Esophagus muscularis mucosa (tissue), 4 donors: ENCODE measurements at regions not wholly inside any gene's neighbourhood (a gene's known extent, or its start where the extent isn't known, plus 50 kb on each side); places are given as distances from the start of the nearest gene placed in this dataset.
A peak's percentile ranks its signal among the peaks of the same experiment; 100 is the strongest.

Source experiments
- DNase-seq: peaks from one replicate; pipeline ENCODE4 v3.0.0-alpha.2; 2017; ENCODE audit errors: extremely low spot score
- H3K27ac ChIP-seq, 4 donors: fragments of 200-600 bp; sonication (generic); replicated peaks in 1 of 4; 1 replicate in 3 of 4; 2 replicates in 1 of 4; pipeline ENCODE4 v1.5.1; 2016 to 2019; ENCODE audit warnings: mild to moderate bottlenecking in 1 of 4
- H3K27me3 ChIP-seq, 4 donors: fragments of 200-600 bp; sonication (generic); one replicate each; pipeline versions ENCODE4 v1.5.1 to v1.6.0; 2016 to 2019
- H3K36me3 ChIP-seq, 4 donors: fragments of 200-600 bp; sonication (generic); one replicate each; pipeline ENCODE4 v1.5.1; 2016 to 2019
- H3K4me1 ChIP-seq, 4 donors: fragments of 200-600 bp; sonication (generic); one replicate each; pipeline ENCODE4 v1.5.1; 2016 to 2019
- H3K4me3 ChIP-seq, 4 donors: fragments of 200-600 bp; sonication (generic); 1 replicate in 2 of 4; 2 replicates in 2 of 4; pipeline ENCODE4 v1.5.1; 2016 to 2019; ENCODE audit warnings: mild to moderate bottlenecking in 4 of 4, moderate library complexity in 1 of 4
- H3K9me3 ChIP-seq, 4 donors: fragments of 200-600 bp; sonication (generic); 1 replicate in 3 of 4; 2 replicates in 1 of 4; pipeline ENCODE4 v1.5.1; 2016 to 2019
- EP300 ChIP-seq: sonication (generic); formaldehyde crosslinking; IDR thresholded peaks from one replicate; pipeline ENCODE4 v1.6.1; 2017; ENCODE audit warnings: antibody characterized with exemption
- POLR2A ChIP-seq: fragments of 450-650 bp; IDR thresholded peaks from one replicate; pipeline ENCODE4 v1.6.1; 2017; ENCODE audit warnings: antibody characterized with exemption, moderate library complexity, mild to moderate bottlenecking, low read depth
- POLR2AphosphoS5 ChIP-seq, 2 donors: sonication (generic); formaldehyde crosslinking; IDR thresholded peaks; one replicate each; pipeline ENCODE4 v1.6.1; 2017; ENCODE audit warnings: antibody characterized with exemption in 2 of 2
- WGBS: methylation state at CpG from one replicate; pipeline ENCODE4 v1.1.5; 2018; 5-methylcytosine and 5-hydroxymethylcytosine counted together
- intact Hi-C: fragments of 100-400 bp; cut with DNase I; formaldehyde crosslinking; loops from one replicate; pipeline ENCODE4 v1.15.1; 2023
- TF ChIP-seq, protein P1 (sequence below), 3 experiments: fragments of 200-600 bp in 2 of 3; fragments of 450-650 bp in 1 of 3; sonication (generic) in 2 of 3; IDR thresholded peaks; one replicate each; pipeline ENCODE4 v1.5.1; 2017 to 2019; ENCODE audit warnings: antibody characterized with exemption in 3 of 3, mild to moderate bottlenecking in 2 of 3, moderate library complexity in 1 of 3

DNA sequence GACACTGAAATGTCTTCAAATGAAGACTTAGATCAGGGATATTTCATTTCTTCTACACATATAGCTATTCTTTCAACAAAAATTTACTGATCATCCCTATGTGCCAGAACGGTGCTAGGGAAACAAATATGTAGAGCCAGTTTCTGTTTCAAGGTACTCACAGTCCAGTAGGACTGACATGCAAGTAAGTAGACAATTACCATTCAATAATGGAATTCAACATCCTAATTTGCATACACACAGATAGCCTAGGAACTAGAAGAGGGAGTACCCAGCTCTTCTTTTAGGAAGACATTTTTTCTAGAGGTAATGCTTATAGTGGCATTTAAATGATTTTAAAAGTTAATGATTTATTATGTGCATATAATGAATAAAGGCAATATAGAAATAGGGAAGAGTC is 388.8 kb downstream of the ZSWIM6 start:
- Histone ChIP-seq H3K4me3 (no peak overlapping the region), H3K9me3 (peaks cover 0 to 8% (median 0%) of the 10 kb centered on the region in 4 donors), H3K36me3 (no peaks in the 10 kb centered on the region), H3K27me3 (no peaks in the 10 kb centered on the region), H3K4me1 (no peaks in the 10 kb centered on the region), H3K27ac (no peak overlapping the region)
- 89% methylated on average over 1 of the region's 1 CpG for WGBS
- TF ChIP-seq EP300 (no peak), POLR2AphosphoS5 (IDR thresholded peaks at IDR 0.05) (no peak)
- DNase-seq, result no peak
- intact Hi-C loops, result no loop called here

DNA sequence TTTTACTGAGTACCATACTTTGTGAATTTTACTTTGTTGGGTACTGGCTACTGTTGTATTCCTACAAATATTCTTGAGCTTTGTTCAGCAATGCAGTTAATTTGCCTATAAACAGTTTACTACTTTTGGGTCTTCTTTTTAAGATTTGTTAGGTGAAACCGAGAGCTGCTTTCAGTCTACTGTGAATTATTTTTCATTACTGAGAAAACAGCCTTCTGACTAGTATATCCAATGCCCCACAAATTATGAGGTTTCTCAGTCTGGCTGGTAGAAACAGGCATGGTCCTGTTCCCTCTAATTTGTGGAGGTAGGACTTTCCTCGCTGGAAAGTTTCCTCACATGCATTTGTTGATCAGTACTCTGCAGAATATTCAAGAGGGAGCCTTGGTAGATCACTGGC is 392.0 kb downstream of the ZSWIM6 start:
- no peak overlapping the region for H3K4me3 ChIP-seq
- H3K4me1 ChIP-seq, result no peaks in the 10 kb centered on the region
- no peaks in the 10 kb centered on the region for H3K36me3 ChIP-seq
- DNase-seq, result peak; percentile 19
- H3K9me3 ChIP-seq, result peaks cover 0 to 8% (median 0%) of the 10 kb centered on the region in 4 donors
- no peaks in the 10 kb centered on the region for H3K27me3 ChIP-seq
- TF ChIP-seq POLR2AphosphoS5 (IDR thresholded peaks at IDR 0.05) (no peak), POLR2A (no peak), EP300 (no peak)
- TF ChIP-seq, protein P1, sequence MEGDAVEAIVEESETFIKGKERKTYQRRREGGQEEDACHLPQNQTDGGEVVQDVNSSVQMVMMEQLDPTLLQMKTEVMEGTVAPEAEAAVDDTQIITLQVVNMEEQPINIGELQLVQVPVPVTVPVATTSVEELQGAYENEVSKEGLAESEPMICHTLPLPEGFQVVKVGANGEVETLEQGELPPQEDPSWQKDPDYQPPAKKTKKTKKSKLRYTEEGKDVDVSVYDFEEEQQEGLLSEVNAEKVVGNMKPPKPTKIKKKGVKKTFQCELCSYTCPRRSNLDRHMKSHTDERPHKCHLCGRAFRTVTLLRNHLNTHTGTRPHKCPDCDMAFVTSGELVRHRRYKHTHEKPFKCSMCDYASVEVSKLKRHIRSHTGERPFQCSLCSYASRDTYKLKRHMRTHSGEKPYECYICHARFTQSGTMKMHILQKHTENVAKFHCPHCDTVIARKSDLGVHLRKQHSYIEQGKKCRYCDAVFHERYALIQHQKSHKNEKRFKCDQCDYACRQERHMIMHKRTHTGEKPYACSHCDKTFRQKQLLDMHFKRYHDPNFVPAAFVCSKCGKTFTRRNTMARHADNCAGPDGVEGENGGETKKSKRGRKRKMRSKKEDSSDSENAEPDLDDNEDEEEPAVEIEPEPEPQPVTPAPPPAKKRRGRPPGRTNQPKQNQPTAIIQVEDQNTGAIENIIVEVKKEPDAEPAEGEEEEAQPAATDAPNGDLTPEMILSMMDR (IDR thresholded peaks at IDR 0.05), result no peak
- intact Hi-C loops, result no loop called here
- no peak overlapping the region for H3K27ac ChIP-seq
- 70% methylated on average over 2 of the region's 2 CpGs for WGBS

DNA sequence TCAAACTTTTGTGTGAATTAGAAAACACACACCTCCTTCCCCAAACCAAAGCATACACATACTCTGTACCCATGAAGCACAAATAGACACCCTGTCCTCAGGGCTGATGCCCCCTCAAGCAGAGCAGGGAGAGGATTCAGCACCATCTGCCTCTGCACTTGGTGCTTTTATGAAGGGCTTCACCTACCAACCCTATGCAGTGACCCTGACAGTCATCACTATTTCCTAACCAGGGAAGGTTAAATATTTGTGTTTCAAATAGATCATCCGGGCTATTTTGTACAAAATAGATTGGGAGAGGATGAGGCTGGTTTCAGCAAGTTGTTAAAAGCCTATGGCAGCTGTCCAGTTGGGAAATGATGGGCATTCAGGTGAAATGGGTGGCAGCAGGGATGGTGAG is 396.2 kb downstream of the ZSWIM6 start:
- H3K36me3 ChIP-seq, result no peaks in the 10 kb centered on the region
- H3K4me1 ChIP-seq, result peaks cover 0 to 17% (median 16%) of the 10 kb centered on the region in 4 donors
- DNase-seq, result peak; percentile 57
- no peak for TF ChIP-seq POLR2A
- TF ChIP-seq EP300, result no peak
- TF ChIP-seq, protein P1 (IDR thresholded peaks at IDR 0.05), result no peak
- no peak for TF ChIP-seq POLR2AphosphoS5 (IDR thresholded peaks at IDR 0.05)
- no peak overlapping the region for H3K4me3 ChIP-seq
- intact Hi-C loops, result no loop called here
- no peaks in the 10 kb centered on the region for H3K27me3 ChIP-seq
- no peaks in the 10 kb centered on the region for H3K9me3 ChIP-seq
- H3K27ac ChIP-seq, result no peak overlapping the region
- 62% methylated on average over 1 of the region's 1 CpG for WGBS

DNA sequence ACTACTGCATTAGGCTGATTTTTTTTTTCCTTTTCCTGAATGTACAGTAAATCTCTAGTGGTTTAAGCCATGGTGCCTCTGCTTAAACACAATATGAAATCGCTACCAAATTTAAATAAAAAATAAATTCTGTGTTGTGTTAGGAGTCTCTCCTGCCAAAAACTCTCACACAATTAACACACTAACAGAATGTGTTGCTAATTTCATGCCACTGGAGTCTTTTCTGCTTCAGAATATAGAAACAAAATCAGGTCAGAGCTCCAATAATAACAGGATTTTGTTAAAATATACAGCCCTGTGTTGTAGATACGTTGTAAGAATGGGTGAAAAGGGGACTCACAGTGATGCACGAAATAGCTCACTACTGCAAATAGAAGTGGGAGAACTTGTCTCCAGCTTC is 398.8 kb downstream of the ZSWIM6 start:
- no peaks in the 10 kb centered on the region for H3K9me3 ChIP-seq
- H3K27ac ChIP-seq, result no peak overlapping the region
- no peaks in the 10 kb centered on the region for H3K36me3 ChIP-seq
- peaks cover 0 to 17% (median 16%) of the 10 kb centered on the region in 4 donors for H3K4me1 ChIP-seq
- no peak overlapping the region for H3K4me3 ChIP-seq
- intact Hi-C loops, result no loop called here
- TF ChIP-seq POLR2AphosphoS5 (IDR thresholded peaks at IDR 0.05), result no peak
- no peak for TF ChIP-seq EP300
- WGBS, result 56% methylated on average over 3 of the region's 3 CpGs
- DNase-seq, result no peak
- H3K27me3 ChIP-seq, result no peaks in the 10 kb centered on the region

DNA sequence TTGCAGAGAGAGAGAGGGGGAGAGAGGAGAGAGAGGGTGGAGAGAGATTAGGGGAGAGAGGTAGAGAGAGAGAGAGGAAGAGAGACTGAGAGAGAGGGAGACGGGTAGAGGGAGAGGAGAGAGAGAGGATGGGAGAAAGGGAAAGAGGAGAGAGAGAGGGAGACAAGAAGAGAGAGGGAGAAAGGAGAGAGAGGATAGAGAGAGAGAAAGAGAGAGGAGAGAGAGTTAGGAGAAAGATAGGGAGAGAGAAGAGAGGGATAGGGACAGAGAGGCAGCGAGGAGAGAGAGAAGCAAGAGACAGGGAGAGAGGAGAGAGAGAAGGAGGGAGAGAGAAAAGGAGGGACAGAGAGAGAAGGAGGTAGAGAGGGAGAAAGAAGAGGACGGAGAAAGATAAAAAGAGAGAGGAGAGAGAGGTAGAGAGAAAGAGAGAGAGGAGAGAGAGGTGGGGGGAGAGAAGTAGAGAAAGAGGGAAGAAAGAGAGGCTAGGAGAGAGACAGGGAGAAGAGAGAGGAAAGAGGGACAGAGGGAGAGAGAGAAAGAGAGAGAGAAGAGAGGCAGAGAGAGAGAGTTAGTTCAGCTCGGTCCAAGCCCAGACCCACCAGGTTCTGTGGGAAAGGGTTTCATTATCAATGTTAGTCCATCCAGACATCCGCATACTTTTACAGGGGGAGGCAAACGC is 399.3 kb downstream of the ZSWIM6 start:
- WGBS, result 69% methylated on average over 6 of the region's 6 CpGs
- no peak for DNase-seq
- H3K27me3 ChIP-seq, result no peaks in the 10 kb centered on the region
- intact Hi-C loops, result no loop called here
- H3K4me3 ChIP-seq, result no peak overlapping the region
- H3K9me3 ChIP-seq, result no peaks in the 10 kb centered on the region
- peak overlapping the region in 1 of 4 donors; percentile 54 for H3K27ac ChIP-seq
- H3K4me1 ChIP-seq, result peaks cover 0 to 17% (median 16%) of the 10 kb centered on the region in 4 donors
- TF ChIP-seq, protein P1 (IDR thresholded peaks at IDR 0.05), result no peak
- no peak for TF ChIP-seq POLR2A
- H3K36me3 ChIP-seq, result no peaks in the 10 kb centered on the region

DNA sequence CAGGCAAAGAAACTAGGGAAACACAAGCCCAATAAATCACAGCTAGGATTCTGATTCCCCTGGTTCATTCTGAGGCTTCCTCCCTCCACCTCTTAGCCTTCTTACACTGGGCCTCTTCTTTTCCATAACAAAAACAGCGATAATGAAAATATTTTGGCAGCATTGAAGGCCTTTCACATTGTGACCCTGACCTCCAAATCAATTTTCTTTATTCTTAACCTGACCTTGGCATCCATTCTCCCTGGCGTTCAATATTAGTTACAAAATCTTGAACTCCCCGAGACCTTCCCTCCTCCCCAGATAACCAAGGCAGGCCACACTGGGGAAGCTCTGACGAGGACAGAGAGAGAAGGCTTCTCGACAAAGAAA is 399.9 kb downstream of the ZSWIM6 start:
- H3K4me3 ChIP-seq, result peak overlapping the region; percentile 39 to 53 (median 47)
- peak; percentile 42 for DNase-seq
- intact Hi-C loops, result no loop called here
- no peak for TF ChIP-seq POLR2A
- TF ChIP-seq, protein P1 (IDR thresholded peaks at IDR 0.05), result no peak
- no peak for TF ChIP-seq EP300
- no peak for TF ChIP-seq POLR2AphosphoS5 (IDR thresholded peaks at IDR 0.05)
- no peaks in the 10 kb centered on the region for H3K27me3 ChIP-seq
- 38% methylated on average over 5 of the region's 5 CpGs for WGBS
- H3K9me3 ChIP-seq, result no peaks in the 10 kb centered on the region
- no peaks in the 10 kb centered on the region for H3K36me3 ChIP-seq
- peak overlapping the region in 3 of 4 donors; percentile 20 to 54 (median 51) for H3K27ac ChIP-seq
- peaks cover 0 to 17% (median 16%) of the 10 kb centered on the region in 4 donors for H3K4me1 ChIP-seq
